ENCODE measurements at regions not wholly inside any gene's neighbourhood (a gene's known extent, or its start where the extent isn't known, plus 50 kb on each side); places are given as distances from the start of the nearest gene placed in this dataset.

- no peak for DNase-seq
- TF ChIP-seq POLR2AphosphoS5 (IDR thresholded peaks at IDR 0.05) (no peak), EP300 (IDR thresholded peaks at IDR 0.05) (no peak), POLR2A (IDR thresholded peaks at IDR 0.05) (no peak)
- TF ChIP-seq, protein P1, sequence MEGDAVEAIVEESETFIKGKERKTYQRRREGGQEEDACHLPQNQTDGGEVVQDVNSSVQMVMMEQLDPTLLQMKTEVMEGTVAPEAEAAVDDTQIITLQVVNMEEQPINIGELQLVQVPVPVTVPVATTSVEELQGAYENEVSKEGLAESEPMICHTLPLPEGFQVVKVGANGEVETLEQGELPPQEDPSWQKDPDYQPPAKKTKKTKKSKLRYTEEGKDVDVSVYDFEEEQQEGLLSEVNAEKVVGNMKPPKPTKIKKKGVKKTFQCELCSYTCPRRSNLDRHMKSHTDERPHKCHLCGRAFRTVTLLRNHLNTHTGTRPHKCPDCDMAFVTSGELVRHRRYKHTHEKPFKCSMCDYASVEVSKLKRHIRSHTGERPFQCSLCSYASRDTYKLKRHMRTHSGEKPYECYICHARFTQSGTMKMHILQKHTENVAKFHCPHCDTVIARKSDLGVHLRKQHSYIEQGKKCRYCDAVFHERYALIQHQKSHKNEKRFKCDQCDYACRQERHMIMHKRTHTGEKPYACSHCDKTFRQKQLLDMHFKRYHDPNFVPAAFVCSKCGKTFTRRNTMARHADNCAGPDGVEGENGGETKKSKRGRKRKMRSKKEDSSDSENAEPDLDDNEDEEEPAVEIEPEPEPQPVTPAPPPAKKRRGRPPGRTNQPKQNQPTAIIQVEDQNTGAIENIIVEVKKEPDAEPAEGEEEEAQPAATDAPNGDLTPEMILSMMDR (IDR thresholded peaks at IDR 0.05) = no peak
Observed at GRCh38 chr7:68400783-68401182, 1197.5 kb upstream of the AUTS2 start.

DNA sequence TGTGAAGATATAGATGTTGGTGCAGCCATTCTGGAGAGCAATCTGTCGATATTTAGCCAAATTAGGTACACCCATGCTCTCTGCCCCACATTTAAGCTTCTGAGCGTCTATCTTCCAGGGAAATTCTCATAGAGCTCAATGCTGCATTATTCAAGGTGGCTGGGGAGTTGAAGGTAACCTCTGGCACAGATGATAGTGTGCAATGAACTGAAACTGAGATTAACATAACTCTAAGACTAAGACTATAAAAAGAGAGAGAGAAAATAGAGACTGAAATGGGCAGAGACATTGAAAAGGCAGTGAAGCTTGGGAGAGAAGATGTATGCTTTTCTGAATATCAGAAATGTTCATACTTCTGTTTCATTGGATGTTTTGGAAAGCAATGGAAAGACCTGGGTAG, 1197.0 kb upstream of the AUTS2 start:
- no peaks in the 10 kb centered on the region for H3K27me3 ChIP-seq
- no peaks in the 10 kb centered on the region for H3K4me1 ChIP-seq
- no peak for DNase-seq
- H3K9me3 ChIP-seq = no peaks in the 10 kb centered on the region
- H3K27ac ChIP-seq = no peak overlapping the region
- H3K4me3 ChIP-seq = no peak overlapping the region
- WGBS, 2 donors = 62 to 78% methylated on average over 2 of the region's 2 CpGs
- no peaks in the 10 kb centered on the region for H3K36me3 ChIP-seq
- intact Hi-C loops (cut with DNase I) = no loop called here
- TF ChIP-seq POLR2A (IDR thresholded peaks at IDR 0.05) = no peak
- TF ChIP-seq EP300 (IDR thresholded peaks at IDR 0.05) = no peak
- no peak for TF ChIP-seq POLR2AphosphoS5 (IDR thresholded peaks at IDR 0.05)
- TF ChIP-seq, protein P1 (IDR thresholded peaks at IDR 0.05) = no peak

More at GRCh38 chr7:68400783-68401182, 1197.5 kb upstream of the AUTS2 start:
- 74 to 86% methylated on average over 3 of the region's 3 CpGs for WGBS, 2 donors
- Histone ChIP-seq H3K9me3 (no peaks in the 10 kb centered on the region), H3K27ac (no peak overlapping the region), H3K4me3 (no peak overlapping the region), H3K36me3 (no peaks in the 10 kb centered on the region), H3K27me3 (no peaks in the 10 kb centered on the region), H3K4me1 (no peaks in the 10 kb centered on the region)
- intact Hi-C loops (cut with DNase I) = no loop called here

DNA sequence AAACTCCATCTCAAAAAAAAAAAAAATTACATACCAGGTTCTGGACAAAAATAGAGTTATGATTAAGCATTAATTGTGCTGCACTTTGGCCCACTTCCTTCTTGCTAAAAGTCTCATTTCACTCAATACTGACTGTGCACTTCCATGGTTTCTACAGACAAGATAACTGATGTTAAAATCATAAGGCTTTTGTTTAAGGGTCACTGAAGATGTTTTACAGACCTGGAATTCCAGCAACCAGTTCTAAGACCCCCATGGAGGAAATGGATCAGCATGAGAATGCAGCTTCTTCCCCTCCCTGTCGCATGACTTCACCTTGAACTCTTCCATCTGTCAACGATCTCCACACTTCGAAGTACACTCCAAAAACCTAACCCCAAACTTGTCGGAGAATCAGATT, 1191.8 kb upstream of the AUTS2 start:
- TF ChIP-seq, protein P1 (IDR thresholded peaks at IDR 0.05) = no peak
- no peak for TF ChIP-seq POLR2A (IDR thresholded peaks at IDR 0.05)
- no peak for TF ChIP-seq POLR2AphosphoS5 (IDR thresholded peaks at IDR 0.05)
- no peak for TF ChIP-seq EP300 (IDR thresholded peaks at IDR 0.05)
- H3K27ac ChIP-seq = no peak overlapping the region
- no peak for DNase-seq
- no peak overlapping the region for H3K4me3 ChIP-seq
- intact Hi-C loops (cut with DNase I) = no loop called here
- H3K27me3 ChIP-seq = no peaks in the 10 kb centered on the region
- no peaks in the 10 kb centered on the region for H3K36me3 ChIP-seq
- H3K4me1 ChIP-seq = no peaks in the 10 kb centered on the region
- no peaks in the 10 kb centered on the region for H3K9me3 ChIP-seq
- WGBS, 2 donors = 59 to 76% methylated on average over 4 of the region's 4 CpGs

DNA sequence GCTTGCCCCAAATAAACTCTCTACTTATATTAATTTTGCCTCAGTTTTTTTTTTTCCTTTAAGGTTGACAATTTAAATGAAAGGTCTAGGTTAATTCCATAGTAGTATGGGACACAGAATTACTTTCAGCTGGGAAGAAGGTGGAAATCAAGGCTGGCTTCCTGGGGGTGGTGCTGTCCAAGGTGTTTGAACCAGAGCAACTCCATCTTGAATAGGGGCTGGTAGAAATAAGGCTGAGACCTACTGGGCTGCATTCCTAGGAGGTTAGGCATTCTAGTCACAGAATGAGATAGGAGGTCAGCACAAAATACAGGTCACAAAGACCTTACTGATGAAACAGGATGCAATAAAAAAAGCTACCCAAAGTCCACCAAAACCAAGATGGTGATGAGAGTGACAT, 1190.8 kb upstream of the AUTS2 start:
- DNase-seq = no peak
- Histone ChIP-seq H3K27ac (no peak overlapping the region), H3K9me3 (no peaks in the 10 kb centered on the region), H3K4me3 (no peak overlapping the region), H3K27me3 (no peaks in the 10 kb centered on the region), H3K36me3 (no peaks in the 10 kb centered on the region), H3K4me1 (no peaks in the 10 kb centered on the region)
- TF ChIP-seq, protein P1 (IDR thresholded peaks at IDR 0.05) = no peak
- no peak for TF ChIP-seq POLR2A (IDR thresholded peaks at IDR 0.05)
- no peak for TF ChIP-seq EP300 (IDR thresholded peaks at IDR 0.05)
- intact Hi-C loops (cut with DNase I) = no loop called here

DNA sequence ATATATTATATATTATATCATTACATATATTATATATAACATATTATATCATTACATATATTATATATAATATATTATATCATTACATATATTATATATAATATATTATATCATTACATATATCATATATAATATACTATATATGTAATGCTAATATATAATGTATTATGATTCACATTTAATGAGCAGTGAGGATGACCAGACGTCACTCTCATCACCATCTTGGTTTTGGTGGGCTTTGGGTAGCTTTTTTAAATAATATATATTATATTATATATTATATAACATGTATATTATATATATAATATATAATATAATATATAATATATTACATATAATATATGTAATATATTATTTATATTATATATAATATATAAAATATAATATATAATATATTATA, 1189.4 kb upstream of the AUTS2 start:
- no peaks in the 10 kb centered on the region for H3K4me1 ChIP-seq
- intact Hi-C loops (cut with DNase I) = no loop called here
- TF ChIP-seq POLR2A (IDR thresholded peaks at IDR 0.05) (no peak), POLR2AphosphoS5 (IDR thresholded peaks at IDR 0.05) (no peak), EP300 (IDR thresholded peaks at IDR 0.05) (no peak)
- TF ChIP-seq, protein P1 (IDR thresholded peaks at IDR 0.05) = no peak
- no peak for DNase-seq
- H3K9me3 ChIP-seq = no peaks in the 10 kb centered on the region
- no peak overlapping the region for H3K27ac ChIP-seq
- no peak overlapping the region for H3K4me3 ChIP-seq
- 85% methylated on average over 1 of the region's 1 CpG for WGBS, 2 donors
- no peaks in the 10 kb centered on the region for H3K27me3 ChIP-seq
- H3K36me3 ChIP-seq = no peaks in the 10 kb centered on the region
